ENCODE measurements at regions not wholly inside any gene's neighbourhood (a gene's known extent, or its start where the extent isn't known, plus 50 kb on each side); places are given as distances from the start of the nearest gene placed in this dataset.
A peak's percentile ranks its signal among the peaks of the same experiment; 100 is the strongest.

GRCh38 chr14:31965735-31966598, 111.1 kb upstream of the ARHGAP5 start:
- DNase-seq (ENCODE audit: low read depth, low spot score) = peak; percentile 23

GRCh38 chr14:31966896-31967668, 110.0 kb upstream of the ARHGAP5 start:
- no peak for DNase-seq (ENCODE audit: low read depth, low spot score)

GRCh38 chr14:31967669-31967975, 109.5 kb upstream of the ARHGAP5 start:
- DNase-seq (ENCODE audit: low read depth, low spot score) = no peak

- no peak for DNase-seq (ENCODE audit: low read depth, low spot score)
Measured at GRCh38 chr14:31968107-31968810, 108.8 kb upstream of the ARHGAP5 start.

GRCh38 chr14:31968956-31969698, 108.0 kb upstream of the ARHGAP5 start:
- DNase-seq (ENCODE audit: low read depth, low spot score) = no peak

- no peak for DNase-seq (ENCODE audit: low read depth, low spot score)
Measured at GRCh38 chr14:31969699-31970240, 107.3 kb upstream of the ARHGAP5 start.

GRCh38 chr14:31970744-31971143, 106.4 kb upstream of the ARHGAP5 start:
- no peak for DNase-seq (ENCODE audit: low read depth, low spot score)

- DNase-seq (ENCODE audit: low read depth, low spot score) = no peak
Measured at GRCh38 chr14:31971612-31972011, 105.5 kb upstream of the ARHGAP5 start.

GRCh38 chr14:31977001-31977556, 100.0 kb upstream of the ARHGAP5 start:
- DNase-seq (ENCODE audit: low read depth, low spot score) = no peak

GRCh38 chr14:31978423-31978822, 98.7 kb upstream of the ARHGAP5 start:
- no peak for DNase-seq (ENCODE audit: low read depth, low spot score)

GRCh38 chr14:31982642-31983041, 94.5 kb upstream of the ARHGAP5 start:
- no peak for DNase-seq (ENCODE audit: low read depth, low spot score)

GRCh38 chr14:31986405-31986804, 90.7 kb upstream of the ARHGAP5 start:
- no peak for DNase-seq (ENCODE audit: low read depth, low spot score)

- DNase-seq (ENCODE audit: low read depth, low spot score) = no peak
Measured at GRCh38 chr14:31987721-31988120, 89.4 kb upstream of the ARHGAP5 start.

GRCh38 chr14:31988244-31988643, 88.9 kb upstream of the ARHGAP5 start:
- no peak for DNase-seq (ENCODE audit: low read depth, low spot score)

GRCh38 chr14:31990183-31990857, 86.8 kb upstream of the ARHGAP5 start:
- DNase-seq (ENCODE audit: low read depth, low spot score) = no peak

GRCh38 chr14:31990926-31991572, 86.1 kb upstream of the ARHGAP5 start:
- DNase-seq (ENCODE audit: low read depth, low spot score) = no peak

GRCh38 chr14:31992011-31992447, 85.1 kb upstream of the ARHGAP5 start:
- DNase-seq (ENCODE audit: low read depth, low spot score) = no peak

GRCh38 chr14:31993521-31993951, 83.6 kb upstream of the ARHGAP5 start:
- DNase-seq (ENCODE audit: low read depth, low spot score) = no peak

GRCh38 chr14:31994391-31995033, 82.6 kb upstream of the ARHGAP5 start:
- DNase-seq (ENCODE audit: low read depth, low spot score) = no peak

Data from ELF-1 (cell line).